ENCODE measurements at regions not wholly inside any gene's neighbourhood (a gene's known extent, or its start where the extent isn't known, plus 50 kb on each side); places are given as distances from the start of the nearest gene placed in this dataset.

DNA sequence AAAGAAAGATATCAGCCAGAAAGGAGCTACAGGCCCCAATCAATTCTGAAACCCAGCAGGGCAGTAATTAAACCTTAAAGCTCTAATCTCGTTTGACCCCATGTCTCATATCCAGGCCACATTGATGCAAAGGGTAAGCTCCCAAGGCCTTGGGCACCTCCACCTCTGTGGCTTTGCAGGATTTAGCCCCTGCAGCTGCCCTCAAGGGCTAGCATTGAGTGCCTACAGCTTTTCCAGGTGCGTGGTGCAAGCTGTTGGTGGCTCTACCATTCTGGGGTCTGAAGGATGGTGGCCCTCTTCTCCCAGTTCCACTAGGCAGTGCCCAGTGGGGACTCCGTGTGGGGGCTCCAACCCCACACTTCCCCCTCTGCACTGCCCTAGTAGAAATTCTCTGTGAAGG is 429.9 kb downstream of the NPHP4 start:
- no peak for DNase-seq

- DNase-seq: no peak
Observed at GRCh38 chr1:5559078-5559477, 433.1 kb downstream of the NPHP4 start.

DNA sequence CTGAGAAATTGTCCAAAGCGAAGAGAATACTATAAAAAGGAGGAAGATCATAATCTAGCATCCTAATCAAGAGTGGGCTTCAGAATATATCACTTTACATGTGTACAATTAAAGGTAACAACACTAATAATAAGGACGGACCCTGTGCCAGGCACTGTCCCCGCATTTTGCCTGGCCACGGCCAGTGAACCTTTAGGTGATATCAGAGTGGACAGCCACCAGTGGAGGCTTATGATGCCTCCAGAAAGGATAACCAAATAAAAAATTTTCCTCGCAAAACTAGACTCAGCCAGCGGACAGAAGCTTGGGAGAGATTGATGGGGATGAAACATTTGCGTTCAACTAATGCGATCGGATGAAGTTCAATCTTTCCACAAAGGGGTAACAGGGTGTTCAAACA is 436.4 kb downstream of the NPHP4 start:
- DNase-seq: no peak

DNA sequence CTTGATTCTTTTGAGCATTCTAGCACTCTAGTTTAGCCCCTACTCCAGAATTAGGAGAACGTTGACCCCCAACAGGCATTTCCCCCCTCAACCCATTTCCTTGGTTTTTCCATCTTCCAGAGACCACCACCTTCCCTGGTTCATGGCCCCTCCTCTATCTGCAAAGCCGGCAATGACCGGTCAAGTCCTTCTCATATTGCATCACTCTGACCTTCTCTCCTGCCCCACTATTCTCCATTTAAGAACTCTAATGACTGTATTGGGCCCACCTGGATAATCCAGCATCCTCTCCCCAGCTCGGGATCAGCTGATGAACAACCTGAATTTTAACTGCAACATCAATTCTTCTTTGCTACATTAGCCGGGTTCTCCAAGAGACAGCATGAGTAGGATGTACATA is 437.4 kb downstream of the NPHP4 start:
- DNase-seq: no peak

DNA sequence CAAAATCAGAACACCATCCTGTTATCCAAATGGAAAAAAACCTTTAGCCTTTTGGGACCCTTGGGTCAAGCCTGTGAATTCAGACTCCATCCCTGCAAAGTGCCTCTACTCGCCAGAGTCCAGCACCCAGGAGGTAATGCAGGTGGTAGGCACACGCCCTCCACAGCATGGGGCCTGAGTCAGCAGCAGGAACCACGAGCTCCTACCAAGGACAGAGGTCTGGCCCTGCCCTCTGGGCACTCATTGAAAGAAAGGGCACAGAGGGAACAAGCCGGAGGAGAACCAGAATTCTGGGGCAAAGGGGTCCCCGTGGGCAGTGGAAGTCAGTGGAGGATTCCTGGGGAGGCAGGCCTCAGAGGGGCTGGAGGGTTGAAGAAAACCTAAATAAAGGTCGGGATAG is 438.1 kb downstream of the NPHP4 start:
- no peak for DNase-seq

DNA sequence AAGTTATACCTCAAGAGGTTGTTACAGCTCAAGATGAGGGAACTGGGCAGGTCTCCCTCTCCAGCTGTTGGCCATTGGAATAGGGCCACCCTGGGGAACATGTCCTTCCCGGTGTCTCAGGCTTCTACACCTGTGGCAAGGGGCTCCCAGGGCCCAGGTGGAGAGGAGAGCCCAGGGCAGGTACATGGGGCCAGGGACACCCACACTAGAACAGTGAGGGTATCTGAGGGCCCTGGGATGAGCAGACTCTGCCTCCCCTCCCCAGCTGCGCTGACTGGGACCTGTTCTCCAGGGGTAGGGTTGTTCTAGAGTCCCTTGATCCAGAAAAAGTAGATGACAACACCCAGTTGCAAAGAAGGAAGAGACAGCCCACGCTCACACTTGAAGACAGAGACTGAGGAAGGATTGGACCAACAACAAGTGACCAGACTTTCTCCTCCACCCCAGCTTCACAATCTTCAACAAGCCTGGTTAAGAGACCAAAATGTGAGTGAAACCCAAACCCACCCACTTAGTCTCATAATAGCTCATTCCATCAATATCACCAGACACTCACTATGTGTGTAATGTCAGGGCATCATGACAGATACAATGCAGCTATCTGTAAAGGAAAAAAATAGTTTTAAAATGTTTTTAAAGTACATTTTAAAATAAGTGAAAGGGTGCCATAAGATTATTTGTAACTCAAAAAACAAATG is 439.3 kb downstream of the NPHP4 start:
- no peak for DNase-seq

DNA sequence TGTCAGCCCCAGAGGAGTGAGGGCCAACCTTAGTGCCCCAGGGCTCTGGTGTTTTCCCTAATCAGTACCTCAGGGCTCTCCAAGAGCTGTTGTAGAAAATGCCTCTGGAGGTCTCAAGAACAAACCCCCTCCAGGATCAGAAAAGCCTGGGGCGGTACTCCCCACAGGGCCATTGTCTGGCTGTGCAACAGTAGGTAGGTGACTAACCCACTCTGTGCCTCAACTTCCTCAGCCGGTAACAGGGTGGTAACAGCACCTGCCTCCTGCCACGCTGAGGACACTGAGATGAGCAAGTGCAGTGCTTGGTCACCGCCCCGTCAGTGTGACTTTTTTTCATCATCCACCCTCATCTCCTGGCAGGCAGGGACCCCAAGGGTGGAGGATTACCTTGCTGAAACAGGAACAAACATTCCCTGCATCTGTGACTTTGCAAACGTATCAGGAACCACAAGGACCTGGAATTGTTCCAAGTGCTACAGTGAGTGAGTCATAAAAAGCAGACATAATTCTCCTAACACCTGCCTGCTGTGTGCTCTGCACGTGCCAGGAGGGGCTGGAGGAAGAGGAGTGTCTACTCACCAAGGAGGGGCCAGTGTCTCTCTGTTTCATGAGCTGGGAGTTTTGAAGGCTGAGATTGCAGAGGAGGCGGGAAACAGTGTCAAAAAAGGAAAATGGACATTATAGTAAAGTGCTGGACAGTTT is 440.8 kb downstream of the NPHP4 start:
- no peak for DNase-seq

DNA sequence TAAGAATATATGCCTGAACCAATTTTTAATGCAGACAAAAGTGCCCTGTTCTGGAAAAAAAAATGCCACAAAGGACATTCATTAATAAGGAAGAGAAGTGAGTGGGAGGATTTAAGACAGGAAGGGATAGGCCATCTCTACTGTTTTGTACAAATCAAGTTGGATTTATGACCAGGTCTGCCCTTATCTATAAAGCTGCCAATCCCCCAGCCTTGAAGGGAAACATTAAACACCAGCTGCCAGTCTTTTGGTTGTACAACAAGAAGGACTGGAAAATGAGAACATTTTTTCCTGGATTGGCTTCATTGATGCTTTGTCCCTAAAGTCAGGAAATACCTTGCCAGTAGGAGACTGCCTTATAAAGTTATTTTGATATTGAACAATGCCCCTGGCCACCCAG is 444.0 kb downstream of the NPHP4 start:
- DNase-seq: no peak

GRCh38 chr1:5543235-5543634 is 449.0 kb downstream of the NPHP4 start:
- DNase-seq: no peak

DNA sequence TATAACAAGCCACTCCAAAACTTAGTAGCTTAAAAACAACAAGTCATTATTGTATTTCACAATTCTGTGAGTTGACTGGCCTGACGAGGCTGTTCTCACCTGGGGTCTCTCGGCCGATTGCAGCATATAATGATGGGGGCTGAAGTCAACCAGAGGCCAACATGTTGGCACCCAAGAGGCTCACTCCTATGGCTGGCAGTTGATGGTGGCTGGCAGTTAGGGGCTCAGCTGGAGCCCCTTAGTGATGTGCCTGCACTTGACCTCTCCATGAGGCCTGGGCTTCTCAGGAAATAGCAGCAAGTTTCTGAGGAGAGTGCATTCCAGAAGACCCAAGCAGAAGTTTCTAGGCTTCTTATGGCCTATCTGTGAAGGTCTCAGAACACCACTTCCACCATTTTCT is 459.4 kb downstream of the NPHP4 start:
- DNase-seq: no peak

DNA sequence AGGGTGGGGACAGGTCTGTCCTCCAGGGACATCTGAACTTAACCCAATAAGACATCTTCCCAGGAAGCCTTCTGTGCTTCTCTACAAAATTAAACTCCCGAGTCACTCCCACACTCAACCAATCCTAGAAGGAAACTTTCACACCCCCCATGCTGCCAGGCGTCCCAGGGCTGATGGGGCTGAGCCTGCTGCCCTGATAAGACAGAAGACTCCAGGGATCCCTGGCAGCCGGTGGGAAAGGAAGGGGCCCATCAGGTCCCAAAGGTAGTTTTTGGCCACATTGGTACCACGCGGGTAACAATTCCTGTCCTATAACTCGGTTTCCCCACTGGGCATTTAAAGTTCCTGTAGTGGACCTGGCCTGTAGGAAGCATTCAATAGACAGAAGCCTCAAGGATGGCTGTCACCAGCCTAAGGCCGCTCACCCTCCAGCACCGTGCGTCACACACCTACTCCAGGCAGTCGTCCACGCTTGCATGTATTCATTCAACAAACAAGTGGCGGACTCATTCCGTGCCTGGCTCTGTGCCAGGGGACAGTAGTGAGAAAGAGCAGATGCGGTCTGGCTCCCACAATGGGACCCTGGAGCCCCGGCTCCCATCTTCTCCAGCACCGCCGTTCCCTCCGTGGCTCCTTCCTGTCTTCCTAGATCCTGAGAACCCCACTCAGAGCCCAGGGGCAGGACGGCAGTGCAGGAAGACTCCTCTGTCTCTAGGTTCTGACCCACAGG is 465.2 kb downstream of the NPHP4 start:
- no peak for DNase-seq

- no peak for DNase-seq
Observed at GRCh38 chr1:5526385-5526750, 465.9 kb downstream of the NPHP4 start.

DNA sequence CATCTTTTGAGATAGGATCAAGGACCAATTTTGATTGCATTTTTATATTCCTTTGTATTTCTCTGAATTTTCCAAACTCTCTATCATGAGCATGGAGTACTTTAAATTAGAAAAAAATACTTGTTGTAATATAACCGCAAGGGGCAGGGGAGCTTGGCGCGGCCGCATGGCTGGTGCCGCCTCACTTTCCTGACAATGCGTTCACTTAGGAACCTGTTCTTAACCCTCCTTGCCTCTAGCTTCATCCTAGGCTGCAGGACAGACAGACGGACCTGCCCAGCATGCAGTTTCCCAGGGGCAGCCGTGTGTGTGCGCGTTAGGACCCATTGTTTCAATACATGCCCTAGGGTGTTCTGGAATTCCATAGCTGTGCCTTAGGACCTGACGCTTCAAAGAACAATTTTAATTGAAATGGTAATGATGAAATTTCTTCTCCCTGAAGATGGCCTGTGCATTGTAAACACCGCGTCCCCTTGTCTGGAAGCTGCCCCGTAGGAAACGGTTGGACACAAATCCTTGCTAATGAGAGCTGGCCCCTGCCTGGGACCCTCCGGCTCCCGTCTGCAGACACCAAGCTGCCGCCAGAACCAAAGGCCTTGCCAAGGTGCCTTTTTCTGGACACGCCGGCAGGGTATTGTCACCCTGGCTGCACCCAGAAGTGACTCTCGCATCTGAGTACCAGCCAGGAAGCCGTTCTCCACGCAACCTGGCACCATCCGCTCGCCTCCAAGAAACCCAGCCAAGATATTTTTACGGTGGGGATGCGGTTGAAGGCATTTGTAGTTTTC is 466.4 kb downstream of the NPHP4 start:
- DNase-seq: no peak

GRCh38 chr1:5522531-5523145 is 469.6 kb downstream of the NPHP4 start:
- DNase-seq: no peak

GRCh38 chr1:5519366-5520135 is 472.7 kb downstream of the NPHP4 start:
- DNase-seq: no peak

GRCh38 chr1:5516756-5517155 is 475.5 kb downstream of the NPHP4 start:
- no peak for DNase-seq

DNA sequence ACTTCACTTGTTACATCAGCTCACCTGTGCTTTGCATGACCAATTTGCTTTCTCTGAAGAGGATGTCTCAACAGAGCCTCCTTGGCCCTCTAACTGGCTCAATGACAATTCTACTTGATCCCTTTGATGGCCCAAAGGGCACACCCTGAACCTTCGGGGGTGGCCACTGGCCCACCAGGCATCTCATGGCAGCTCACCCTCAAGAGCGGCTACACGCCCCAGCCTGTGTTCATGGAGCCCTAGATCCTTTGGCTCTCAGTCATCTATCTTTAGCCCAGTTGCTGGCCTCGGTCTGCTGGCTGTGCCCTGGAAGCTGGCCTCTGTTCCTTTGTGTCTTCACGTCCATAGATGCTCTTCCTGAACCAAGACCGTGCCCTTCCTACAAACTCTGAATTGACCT is 476.7 kb downstream of the NPHP4 start:
- DNase-seq: no peak

GRCh38 chr1:5514527-5515183 is 477.6 kb downstream of the NPHP4 start:
- peak; percentile 10 for DNase-seq

DNA sequence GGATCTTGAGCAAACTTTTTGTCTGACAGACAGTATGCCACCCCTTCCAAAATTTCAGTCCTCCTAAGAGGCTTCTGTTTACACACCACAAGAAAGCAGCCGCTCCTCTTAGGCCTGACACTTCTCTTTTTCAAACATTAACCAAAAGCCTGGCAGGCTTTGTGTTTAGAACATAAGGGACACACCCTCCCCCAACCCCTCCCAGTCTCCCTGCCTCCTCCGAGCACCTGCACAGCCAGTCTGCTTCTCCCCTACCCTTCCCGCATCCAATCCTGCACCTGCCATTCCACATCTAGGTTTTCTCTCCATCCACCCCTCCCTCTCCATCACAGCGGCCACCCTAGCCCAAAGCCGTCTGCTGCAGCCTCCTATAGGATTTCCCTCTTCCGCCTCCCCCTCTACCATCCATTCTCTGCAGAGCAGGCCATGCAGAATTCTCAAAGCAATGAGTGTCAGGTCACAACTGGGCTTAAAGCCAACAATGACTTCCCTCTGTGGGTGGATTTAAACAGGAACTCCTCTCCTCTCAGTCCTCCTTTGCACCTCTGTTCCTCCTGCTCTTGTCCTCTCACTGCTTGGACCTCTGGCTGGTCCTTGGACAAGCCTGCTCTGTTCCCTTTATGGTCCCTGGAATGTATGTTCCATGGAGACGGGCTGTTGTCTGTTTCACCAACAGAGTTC is 478.2 kb downstream of the NPHP4 start:
- DNase-seq: no peak

- DNase-seq: no peak
Observed at GRCh38 chr1:5513179-5513578, 479.0 kb downstream of the NPHP4 start.
